NOMO-1 (cell line): ENCODE measurements at regions not wholly inside any gene's neighbourhood (a gene's known extent, or its start where the extent isn't known, plus 50 kb on each side); places are given as distances from the start of the nearest gene placed in this dataset.

Experiments used
- DNase-seq, 2 experiments: peaks; one replicate each; lab custom pipeline; 2025; ENCODE audit not compliant: unreplicated experiment in 2 of 2; lab: John Stamatoyannopoulos, UW

DNA sequence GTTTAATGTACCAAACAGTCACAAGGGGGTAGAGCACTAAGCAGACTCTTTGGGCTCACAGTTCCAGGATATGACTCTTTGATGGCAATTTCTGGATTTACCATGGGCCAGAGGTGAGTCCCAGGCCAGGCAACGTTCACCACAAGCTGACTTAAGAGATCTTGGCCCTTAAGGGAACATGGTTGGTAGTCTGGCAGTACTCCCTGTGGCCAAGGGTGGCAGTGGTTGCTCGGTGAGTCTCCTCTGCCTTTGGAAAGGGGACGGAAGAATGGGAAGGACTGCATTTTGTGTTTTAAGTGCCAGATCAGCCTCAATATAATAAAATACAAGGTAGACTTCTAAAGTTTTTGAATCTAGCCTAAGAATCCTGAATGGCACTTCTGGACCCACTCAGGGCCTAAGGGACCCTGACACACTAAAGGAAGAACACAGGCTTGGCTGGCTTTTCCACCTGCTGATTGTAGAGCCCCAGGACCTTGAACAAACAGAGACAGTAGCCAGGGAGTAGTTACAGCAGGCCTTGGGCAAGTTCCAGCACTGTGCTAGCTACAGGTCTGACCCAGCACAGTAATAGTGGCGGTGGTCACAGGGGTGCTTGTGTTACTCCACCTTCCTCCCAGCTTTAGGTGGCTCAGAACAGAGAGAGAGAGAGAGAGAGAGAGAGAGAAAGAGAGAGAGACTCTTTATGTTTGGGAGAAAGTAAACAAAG lies 730.7 kb upstream of the ALCAM start:
- no peak for DNase-seq

DNA sequence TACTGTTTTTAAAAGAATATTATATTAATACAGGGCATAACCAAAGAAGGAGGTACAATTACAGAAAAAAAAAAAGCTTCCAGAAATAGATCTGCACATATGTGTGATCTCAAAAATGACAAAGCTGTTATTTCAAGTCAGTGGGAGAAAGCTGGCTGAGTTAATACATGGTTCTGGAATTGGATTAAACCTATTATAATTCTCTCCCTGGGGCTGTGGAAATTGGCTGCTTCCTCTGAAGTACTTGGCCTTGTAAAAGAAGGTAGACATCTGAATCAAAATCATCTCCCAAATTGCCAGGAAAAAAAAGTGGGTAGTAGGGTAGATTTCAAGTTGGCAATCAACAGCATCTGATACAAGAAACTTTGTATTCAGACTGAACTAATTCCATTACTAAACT lies 723.9 kb upstream of the ALCAM start:
- no peak for DNase-seq

DNA sequence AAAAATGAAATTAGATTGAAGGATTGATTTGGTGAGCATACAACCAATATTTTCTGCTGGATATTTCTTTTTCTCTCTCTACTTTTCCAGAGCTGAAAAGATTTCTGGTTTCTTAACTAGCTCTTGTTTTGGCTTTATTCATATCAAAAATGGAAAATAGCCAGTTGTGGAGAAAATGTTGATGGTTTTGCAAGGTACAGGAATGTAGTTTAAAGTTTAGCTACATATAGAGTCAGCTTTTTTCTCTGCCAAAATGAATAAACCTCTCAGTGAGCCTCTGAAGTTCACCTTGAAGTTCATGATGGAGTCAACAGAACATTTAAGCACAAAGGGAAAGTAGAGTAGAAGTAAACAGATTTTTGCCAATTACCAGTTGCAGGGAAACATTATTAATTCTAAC lies 720.5 kb upstream of the ALCAM start:
- DNase-seq, result no peak

DNA sequence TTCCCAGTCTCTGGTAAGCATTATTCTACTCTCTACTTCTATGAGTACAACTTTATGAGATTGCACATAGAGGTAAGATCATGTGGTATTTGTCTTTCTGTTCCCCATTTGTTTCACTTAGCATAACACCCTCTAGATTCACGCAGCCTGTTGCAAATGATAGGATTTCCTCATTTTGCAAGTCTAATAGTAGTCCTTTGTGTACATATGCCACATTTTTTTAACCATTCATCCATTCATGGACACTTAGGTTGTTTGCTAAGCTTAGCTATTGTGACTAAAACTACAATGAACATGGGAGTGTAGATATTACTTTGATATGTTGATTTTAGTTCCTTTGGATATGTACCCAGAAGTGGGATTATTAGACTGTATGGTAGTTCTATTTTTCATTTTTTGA lies 717.9 kb upstream of the ALCAM start:
- DNase-seq, result no peak

DNA sequence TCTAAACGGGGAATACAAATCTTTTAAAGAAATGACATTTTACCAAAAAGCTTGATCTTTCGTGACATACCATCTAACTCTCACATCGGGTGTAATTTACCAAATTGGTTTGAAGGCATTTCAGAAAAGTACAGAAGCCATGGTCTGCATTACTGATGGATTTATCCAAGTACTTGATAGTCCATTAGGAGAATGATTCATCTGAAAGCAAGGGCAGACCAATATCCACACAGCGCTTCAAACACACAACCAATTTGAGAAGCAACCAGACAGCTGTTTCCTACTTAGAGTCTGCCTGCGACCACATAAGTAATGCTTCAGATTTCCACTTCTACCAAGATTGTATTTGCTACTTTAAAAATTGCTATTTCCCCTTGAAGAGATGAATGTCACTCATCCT lies 697.6 kb upstream of the ALCAM start:
- no peak for DNase-seq

DNA sequence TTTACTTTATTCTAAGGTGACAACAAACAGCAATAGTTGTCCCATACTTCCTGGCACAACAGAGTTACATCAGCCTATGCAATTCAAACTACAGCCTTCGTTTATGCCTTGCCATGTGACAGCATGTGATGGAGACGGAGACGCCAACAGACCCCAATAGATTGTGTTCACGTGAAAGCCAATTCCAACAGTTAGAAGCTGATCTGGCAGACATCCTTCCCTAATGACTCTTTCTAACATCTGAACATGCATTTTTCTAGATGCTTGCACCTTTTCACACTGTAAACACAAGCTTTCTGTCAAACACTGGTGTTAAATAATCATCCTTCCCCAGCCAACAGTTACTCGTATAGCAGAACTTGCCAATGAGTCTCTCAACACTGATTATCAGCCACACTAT lies 694.4 kb upstream of the ALCAM start:
- DNase-seq, result no peak

DNA sequence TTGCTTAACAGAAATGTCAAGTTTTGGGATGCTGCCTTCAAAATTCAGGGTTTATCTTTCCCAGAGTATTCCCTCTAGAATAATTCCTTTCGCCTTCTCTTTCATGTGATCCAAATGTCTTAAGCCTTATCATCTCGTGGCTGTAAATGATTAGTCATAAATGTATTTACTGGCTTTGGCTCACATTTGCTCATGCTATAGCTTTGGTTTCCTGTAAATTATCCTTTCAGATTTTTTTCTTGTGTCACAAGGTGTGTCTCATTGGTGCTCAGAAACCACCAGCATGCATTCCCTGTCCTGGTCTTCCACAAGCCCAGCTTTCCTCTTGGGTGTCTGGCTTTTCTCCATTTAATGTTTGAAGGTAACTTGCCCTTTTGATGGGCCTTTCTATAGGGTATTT lies 692.7 kb upstream of the ALCAM start:
- no peak for DNase-seq

DNA sequence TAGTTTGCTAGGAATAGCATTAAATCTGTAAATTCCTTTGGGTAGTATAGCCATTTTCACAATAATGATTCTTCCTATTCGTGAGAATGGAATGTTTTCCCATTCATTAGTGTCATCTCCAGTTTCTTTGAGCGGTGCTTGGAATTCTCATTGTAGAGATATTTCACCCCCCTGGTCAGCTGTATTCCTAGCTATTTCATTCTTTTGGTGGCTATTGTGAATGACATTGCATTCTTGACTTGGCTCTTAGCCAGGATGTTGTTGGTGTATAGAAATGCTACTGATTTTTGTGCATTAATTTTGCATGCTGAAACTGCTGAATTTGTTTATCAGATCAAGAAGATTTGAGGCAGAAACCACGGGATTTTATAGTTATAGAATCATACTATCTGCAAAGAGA lies 690.5 kb upstream of the ALCAM start:
- DNase-seq, result no peak

DNA sequence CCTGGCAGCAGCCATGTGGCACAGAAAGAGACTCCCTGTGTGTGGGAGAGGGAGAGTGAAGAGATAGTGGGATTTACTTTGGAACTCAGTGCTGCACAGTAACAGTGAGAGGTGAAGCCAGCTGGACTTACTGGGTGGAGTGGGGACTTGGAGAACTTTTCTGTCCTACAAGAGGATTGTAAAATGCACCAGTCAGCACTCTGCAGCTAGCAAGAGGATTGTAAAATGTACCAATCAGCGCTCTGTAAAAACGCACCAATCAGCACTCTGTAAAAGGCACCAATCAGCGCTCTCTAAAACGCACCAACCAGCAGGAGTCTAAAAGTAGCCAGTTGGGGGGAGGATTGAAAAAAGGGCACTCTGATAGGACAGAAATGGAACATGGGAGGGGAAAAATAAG lies 688.8 kb upstream of the ALCAM start:
- DNase-seq, result no peak

DNA sequence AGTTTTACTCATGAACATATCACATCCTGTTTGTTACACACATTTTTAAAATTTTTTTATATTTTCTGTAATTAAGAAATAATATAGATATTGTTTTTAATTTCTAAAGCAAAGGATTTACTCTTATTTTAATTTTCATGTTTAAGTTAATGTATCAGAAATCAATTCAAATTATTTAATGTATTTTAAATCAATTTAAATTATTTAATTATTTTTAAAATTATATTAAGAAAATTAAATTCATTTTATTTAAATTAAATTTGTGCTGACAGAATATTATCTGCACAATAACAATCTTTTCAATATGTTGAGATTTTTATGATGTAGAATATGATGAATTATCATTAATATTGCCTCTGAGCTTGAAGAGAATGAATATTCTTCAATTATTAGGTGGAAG lies 681.2 kb upstream of the ALCAM start:
- no peak for DNase-seq

DNA sequence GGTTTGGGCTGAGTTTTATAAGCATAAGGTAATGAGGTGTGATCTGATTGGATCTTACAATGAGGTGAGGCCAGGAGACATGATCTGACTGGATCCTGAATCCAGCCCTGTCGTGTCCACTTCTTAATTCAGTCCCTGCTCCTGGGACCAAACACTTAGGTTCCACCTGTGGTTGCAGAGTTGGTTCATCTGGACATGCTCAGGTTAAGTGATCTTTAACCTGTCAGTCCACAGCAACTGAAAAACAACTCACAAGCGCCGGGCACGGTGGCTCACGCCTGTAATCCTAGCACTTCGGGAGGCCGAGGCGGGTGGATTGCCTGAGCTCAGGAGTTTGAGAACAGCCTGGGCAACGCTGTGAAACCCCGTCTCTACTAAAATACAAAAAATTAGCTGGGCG lies 679.3 kb upstream of the ALCAM start:
- no peak for DNase-seq

DNA sequence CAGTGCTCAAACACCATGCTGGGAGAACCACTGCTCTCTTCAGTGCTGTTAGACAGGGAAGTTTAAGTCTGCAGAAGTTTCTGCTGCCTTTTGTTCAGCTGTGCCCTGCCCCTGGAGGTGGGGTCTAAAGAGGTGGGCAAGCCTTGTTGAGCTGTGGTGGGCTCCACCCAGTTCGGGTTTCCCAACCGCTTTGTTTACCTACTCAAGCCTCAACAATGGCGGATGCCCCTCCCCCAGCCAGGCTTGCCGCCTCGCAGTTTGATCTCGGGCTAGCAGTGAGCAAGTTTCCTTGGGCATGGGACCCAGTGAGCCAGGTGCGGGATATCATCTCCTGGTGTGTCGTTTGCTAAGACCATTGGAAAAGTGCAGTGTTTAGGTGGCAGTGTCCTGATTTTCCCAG lies 670.2 kb upstream of the ALCAM start:
- DNase-seq, result no peak

DNA sequence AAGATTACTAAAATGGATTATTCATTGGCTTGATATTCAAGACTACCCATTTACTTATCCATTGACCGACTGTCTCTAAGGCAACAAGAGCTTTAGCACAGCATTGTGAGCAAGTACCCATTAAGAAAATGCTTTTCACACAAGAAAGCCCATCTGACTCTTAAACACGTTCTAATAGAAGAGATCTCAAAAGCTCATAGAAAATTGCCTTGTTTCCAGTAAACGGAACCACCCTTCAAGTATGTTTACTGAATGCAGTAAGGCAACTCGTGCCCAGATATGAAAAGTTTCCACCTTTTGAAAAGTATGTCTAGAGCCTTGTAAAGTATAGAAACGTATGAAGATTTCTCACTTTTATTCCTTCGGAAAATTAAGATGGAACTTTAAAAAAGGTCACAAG lies 655.3 kb upstream of the ALCAM start:
- no peak for DNase-seq

DNA sequence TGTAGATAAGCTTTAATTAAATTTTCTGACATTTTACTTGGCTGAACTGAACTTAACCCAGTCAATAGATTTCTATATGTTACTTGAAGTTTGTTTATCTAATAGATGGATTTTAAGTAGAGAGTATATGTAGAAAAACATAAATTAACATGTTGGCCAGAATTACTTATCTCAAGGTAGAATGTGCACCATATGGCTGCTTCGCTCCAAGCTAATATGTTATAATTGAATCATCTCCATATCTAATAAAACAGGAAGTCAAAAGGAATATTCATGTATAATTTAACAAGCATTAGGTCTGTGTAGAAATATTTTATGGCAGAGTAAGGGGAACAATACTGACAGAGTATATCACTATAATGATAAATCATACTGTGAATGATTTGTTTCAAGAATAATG lies 650.7 kb upstream of the ALCAM start:
- DNase-seq, result no peak

DNA sequence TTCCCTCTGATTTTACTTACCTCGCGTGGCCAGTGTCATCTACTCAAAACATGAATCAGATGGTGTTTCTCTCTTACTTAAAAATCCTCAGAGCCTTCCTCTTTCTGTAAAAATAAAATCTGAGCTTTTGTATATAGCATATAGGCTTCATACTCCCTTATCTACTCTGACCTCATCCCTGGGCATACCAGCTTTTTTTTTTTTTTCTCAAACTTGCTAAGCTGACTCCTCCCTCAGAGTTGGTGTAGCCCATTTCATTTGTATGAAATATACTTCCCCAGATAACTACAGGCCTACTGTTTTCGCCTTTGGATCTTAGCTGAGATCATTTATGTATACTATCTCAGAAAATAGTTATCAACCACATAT lies 648.9 kb upstream of the ALCAM start:
- peak in 1 of 2 experiments; percentile 17 for DNase-seq

DNA sequence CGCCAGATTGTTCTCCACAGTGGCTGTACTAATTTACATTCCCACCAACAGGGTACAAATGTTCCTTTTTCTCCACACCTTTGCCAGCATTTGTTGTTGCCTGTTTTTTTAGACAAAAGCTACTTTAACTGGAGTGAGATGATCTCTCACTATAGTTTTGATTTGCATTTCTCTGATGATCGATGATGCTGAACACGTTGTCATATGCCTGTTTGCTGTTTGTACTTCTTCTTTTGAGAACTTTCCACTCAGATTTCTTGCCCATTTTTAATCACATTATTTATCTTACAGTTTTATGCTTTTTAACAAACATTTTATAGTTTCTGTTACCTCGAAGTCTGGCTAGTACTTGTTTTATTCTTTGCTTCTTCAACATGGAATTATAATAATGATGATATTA lies 643.7 kb upstream of the ALCAM start:
- DNase-seq, result no peak

DNA sequence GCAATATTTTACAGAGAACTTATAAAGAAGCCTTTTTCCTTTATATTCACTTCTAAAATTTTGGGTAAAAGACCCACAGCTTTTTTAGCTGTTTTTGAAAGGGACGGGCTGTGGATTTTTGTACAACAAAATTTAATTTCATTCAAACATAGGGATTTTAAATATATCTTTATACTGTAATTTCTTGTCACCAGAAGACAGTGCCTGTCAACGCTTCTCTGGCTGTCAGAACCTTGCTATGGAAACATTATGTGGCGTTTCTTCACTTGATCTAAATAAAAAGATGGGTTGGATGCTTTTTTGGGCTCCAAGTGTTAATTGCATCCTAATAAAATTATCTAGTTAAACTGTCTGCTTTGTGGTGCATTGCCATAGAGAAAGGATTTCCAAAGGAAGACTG lies 635.6 kb upstream of the ALCAM start:
- no peak for DNase-seq

DNA sequence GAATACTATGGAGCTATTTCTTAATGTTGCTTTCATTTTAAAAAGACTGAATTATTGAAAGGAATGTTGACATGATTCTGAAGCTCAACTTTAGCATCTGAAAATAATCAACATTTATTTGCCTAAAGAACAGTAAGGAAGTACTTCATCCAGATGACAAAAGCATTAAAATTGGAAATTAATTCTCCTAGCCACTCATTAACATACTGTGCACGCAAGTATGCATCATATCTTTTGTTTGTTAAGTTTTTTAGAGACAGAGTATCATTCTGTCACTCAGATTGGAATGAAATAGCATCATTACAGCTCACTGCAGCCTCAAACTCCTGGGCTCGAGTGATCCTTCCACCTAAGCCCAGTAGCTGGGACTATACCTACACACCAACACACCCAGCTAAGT lies 632.1 kb upstream of the ALCAM start:
- no peak for DNase-seq

DNA sequence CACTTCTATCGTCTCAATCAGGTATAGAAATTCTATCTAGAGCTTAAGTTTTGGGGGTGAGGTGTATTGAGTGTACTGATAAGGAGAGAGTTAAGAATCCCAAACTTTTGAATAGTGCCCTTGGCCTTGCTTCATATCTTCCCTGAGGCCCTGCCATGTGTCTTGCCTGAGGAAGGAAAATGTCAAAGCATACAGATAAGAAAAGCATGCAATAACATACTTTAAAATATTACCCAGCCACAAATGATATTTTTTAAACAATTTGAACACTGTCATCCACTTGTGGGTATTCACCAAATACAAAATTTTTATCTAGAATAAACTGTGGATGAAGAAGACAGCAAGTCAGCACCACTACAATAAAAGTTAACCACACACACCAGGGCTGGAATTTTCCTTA lies 631.0 kb upstream of the ALCAM start:
- no peak for DNase-seq

DNA sequence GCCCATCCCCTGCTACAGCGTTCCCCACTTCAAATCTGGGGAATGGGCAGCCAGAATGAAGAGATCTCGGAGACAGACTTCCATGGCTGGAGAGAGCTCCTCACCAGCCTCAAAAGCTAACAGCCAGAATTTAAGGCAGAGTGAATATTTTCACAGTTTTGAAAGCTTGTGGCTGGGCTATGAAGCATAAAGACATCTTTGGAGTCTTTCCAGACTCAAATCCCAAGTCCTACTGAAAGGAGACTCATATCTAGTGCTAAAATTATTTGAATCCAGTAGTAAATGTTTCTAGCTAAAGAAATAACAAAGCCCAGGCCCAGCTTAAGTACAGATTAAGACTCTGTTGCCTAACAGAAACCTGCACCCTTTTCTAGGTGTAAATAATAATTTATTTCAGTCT lies 628.4 kb upstream of the ALCAM start:
- no peak for DNase-seq

DNA sequence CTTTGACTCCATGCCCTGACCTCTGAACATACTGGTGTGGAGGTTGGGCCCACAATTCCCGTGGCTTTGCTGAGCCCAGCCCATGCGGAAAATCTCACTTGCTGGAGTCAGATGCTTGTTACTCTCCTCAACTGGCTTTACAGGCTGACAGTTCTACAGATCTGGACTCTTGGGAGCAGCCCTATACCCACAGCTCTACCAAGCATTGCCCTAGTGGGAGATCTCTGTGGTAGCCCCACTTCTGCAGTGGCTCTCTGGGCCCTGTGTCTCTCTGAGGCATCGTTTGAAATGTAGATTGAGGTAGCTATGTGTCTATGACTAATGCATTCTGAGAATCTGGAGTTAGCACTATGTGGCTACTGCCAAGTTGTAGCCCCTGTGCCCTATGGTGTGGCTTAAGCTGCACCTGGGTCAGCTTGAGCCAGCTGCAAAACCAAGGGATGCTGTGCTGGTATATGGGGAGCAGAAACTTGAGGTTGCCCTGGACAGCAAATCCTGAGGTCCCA lies 625.8 kb upstream of the ALCAM start:
- no peak for DNase-seq

DNA sequence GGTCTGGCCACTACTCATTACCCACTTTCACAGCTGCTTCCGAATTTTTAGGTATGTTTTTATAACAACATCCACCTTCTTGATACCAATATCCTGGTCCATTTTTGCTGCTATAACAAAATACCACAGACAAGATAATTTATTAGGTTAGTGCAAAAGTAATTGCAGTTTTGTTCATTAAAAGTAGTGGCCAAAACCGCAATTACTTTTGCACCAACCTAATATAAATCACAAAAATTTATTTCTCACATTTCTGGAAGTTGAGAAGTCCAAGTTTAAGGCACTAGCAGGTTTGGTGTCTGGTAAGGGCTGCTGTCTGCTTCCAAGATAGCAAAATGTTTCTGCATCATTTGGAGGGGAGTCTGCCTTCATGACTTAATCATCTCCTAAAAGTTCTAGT lies 624.7 kb upstream of the ALCAM start:
- no peak for DNase-seq

DNA sequence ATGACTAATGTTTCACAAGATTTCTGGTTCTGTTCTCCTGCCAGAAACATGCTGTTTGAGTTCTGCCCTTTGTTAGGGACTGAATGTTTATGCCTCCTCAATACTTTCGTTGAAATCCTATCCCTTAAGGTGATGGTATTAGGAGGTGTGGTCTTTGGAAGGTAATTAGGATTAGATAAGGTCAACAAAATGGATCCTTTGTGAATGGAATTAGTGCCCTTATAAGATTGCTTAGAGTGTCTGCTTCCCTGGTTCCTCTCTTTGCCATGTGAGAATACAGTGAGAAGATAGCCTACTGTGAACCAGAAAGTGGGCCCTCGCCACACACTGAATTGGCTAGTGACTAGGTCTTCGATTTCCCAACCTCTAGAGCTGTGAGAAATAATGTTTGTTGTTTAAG lies 621.4 kb upstream of the ALCAM start:
- no peak for DNase-seq
